ENCODE measurements at regions not wholly inside any gene's neighbourhood (a gene's known extent, or its start where the extent isn't known, plus 50 kb on each side); places are given as distances from the start of the nearest gene placed in this dataset.
A peak's percentile ranks its signal among the peaks of the same experiment; 100 is the strongest.

DNA sequence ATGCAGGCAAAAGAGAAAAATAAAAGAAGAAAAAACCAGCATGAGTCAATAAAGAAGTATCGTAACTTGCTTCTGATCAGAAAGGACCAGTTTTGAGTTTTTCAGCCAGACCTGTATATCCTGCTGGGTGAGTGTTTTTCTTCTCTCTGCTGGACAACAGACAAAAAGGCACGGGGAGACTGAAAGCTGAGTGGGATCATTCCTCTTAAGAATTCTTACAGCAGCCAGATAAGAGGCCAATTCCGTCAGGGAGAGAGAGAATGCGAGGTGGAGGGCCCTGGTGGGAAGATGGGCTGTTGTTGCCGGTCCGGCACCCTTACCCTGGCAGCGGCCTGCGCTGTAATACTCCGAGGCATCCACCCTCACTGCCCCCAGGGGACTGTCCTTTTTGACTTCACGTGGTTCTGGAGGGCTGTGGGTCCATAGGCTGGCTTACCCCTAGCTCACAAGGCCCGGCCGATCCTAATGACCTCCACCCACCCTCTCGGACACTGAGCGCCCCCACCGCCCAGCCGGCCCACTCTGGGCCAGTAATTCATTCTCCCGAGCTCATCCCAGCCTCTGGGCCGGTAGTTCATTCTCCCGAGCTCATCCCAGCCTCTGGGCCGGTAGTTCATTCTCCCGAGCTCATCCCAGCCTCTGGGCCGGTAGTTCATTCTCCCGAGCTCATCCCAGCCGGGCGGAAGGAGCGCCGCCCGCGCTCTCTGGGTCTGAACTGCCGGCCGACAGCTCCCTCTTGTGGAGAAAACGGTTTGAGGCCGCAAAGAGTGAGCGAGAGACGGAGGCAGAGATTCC is 118.3 kb upstream of the SIRPA start (continued):
- TF ChIP-seq, protein P1, sequence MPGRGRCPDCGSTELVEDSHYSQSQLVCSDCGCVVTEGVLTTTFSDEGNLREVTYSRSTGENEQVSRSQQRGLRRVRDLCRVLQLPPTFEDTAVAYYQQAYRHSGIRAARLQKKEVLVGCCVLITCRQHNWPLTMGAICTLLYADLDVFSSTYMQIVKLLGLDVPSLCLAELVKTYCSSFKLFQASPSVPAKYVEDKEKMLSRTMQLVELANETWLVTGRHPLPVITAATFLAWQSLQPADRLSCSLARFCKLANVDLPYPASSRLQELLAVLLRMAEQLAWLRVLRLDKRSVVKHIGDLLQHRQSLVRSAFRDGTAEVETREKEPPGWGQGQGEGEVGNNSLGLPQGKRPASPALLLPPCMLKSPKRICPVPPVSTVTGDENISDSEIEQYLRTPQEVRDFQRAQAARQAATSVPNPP (CRISPR knock-in tag; IDR thresholded peaks at IDR 0.05), result peak; percentile 84; the same call in 1 of the 2 replicates
- TF ChIP-seq, protein P2, sequence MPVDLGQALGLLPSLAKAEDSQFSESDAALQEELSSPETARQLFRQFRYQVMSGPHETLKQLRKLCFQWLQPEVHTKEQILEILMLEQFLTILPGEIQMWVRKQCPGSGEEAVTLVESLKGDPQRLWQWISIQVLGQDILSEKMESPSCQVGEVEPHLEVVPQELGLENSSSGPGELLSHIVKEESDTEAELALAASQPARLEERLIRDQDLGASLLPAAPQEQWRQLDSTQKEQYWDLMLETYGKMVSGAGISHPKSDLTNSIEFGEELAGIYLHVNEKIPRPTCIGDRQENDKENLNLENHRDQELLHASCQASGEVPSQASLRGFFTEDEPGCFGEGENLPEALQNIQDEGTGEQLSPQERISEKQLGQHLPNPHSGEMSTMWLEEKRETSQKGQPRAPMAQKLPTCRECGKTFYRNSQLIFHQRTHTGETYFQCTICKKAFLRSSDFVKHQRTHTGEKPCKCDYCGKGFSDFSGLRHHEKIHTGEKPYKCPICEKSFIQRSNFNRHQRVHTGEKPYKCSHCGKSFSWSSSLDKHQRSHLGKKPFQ (CRISPR knock-in tag; IDR thresholded peaks at IDR 0.05; ENCODE audit: insufficient replicate concordance), result peak; percentile 38
- TF ChIP-seq TEAD2 (CRISPR knock-in tag; IDR thresholded peaks at IDR 0.05) (no peak), ELF4 (CRISPR knock-in tag; IDR thresholded peaks at IDR 0.05; ENCODE audit: borderline replicate concordance) (peak; percentile 70; the same call in 1 of the 2 replicates), HNRNPL (IDR thresholded peaks at IDR 0.05; ENCODE audit: low read depth, low read length) (0 out of 2 replicates have a peak, but pooled peaks have one; percentile 61), ZNF788 (CRISPR knock-in tag; IDR thresholded peaks at IDR 0.05; ENCODE audit: borderline replicate concordance) (peak; percentile 92), SMAD9 (CRISPR knock-in tag; IDR thresholded peaks at IDR 0.05) (0 out of 2 replicates have a peak, but pooled peaks have one; percentile 45), REPIN1 (CRISPR knock-in tag; IDR thresholded peaks at IDR 0.05; ENCODE audit: borderline replicate concordance, low read depth) (peak; percentile 97), ATF1 (CRISPR knock-in tag; IDR thresholded peaks at IDR 0.05) (no peak), JARID2 (CRISPR knock-in tag; IDR thresholded peaks at IDR 0.05; ENCODE audit: insufficient replicate concordance) (peak; percentile 86), TP53 (CRISPR knock-in tag; conservative IDR thresholded peaks at IDR 0.05) (no peak), REL (CRISPR knock-in tag; conservative IDR thresholded peaks at IDR 0.05) (no peak), PHB2 (IDR thresholded peaks at IDR 0.05; ENCODE audit: partially characterized antibody) (no peak), MBD4 (IDR thresholded peaks at IDR 0.05; ENCODE audit: borderline replicate concordance, low read length) (no peak), ZNF790 (CRISPR knock-in tag; IDR thresholded peaks at IDR 0.05; ENCODE audit: borderline replicate concordance) (peak; percentile 40; the same call in 1 of the 2 replicates), ZNF772 (CRISPR knock-in tag; IDR thresholded peaks at IDR 0.05) (peak; percentile 91), SOX6 (IDR thresholded peaks at IDR 0.05) (no peak), SOX6 (CRISPR knock-in tag; IDR thresholded peaks at IDR 0.05) (peak; percentile 73; the same call in 1 of the 2 replicates), KMT2B (CRISPR knock-in tag; IDR thresholded peaks at IDR 0.05) (peak; percentile 77)
- TF ChIP-seq, protein P3, sequence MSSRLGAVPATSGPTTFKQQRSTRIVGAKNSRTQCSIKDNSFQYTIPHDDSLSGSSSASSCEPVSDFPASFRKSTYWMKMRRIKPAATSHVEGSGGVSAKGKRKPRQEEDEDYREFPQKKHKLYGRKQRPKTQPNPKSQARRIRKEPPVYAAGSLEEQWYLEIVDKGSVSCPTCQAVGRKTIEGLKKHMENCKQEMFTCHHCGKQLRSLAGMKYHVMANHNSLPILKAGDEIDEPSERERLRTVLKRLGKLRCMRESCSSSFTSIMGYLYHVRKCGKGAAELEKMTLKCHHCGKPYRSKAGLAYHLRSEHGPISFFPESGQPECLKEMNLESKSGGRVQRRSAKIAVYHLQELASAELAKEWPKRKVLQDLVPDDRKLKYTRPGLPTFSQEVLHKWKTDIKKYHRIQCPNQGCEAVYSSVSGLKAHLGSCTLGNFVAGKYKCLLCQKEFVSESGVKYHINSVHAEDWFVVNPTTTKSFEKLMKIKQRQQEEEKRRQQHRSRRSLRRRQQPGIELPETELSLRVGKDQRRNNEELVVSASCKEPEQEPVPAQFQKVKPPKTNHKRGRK (CRISPR knock-in tag; IDR thresholded peaks at IDR 0.05), result no peak
- TF ChIP-seq, protein P4, sequence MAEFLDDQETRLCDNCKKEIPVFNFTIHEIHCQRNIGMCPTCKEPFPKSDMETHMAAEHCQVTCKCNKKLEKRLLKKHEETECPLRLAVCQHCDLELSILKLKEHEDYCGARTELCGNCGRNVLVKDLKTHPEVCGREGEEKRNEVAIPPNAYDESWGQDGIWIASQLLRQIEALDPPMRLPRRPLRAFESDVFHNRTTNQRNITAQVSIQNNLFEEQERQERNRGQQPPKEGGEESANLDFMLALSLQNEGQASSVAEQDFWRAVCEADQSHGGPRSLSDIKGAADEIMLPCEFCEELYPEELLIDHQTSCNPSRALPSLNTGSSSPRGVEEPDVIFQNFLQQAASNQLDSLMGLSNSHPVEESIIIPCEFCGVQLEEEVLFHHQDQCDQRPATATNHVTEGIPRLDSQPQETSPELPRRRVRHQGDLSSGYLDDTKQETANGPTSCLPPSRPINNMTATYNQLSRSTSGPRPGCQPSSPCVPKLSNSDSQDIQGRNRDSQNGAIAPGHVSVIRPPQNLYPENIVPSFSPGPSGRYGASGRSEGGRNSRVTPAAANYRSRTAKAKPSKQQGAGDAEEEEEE (CRISPR knock-in tag; IDR thresholded peaks at IDR 0.05; ENCODE audit: borderline replicate concordance), result 0 out of 2 replicates have a peak, but pooled peaks have one; percentile 85
- TF ChIP-seq, protein P5, sequence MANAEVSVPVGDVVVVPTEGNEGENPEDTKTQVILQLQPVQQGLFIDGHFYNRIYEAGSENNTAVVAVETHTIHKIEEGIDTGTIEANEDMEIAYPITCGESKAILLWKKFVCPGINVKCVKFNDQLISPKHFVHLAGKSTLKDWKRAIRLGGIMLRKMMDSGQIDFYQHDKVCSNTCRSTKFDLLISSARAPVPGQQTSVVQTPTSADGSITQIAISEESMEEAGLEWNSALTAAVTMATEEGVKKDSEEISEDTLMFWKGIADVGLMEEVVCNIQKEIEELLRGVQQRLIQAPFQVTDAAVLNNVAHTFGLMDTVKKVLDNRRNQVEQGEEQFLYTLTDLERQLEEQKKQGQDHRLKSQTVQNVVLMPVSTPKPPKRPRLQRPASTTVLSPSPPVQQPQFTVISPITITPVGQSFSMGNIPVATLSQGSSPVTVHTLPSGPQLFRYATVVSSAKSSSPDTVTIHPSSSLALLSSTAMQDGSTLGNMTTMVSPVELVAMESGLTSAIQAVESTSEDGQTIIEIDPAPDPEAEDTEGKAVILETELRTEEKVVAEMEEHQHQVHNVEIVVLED (CRISPR knock-in tag; IDR thresholded peaks at IDR 0.05; ENCODE audit: borderline replicate concordance), result no peak; the same call in 1 of the 2 replicates

Measured in HepG2 (cell line).